ENCODE measurements at regions not wholly inside any gene's neighbourhood (a gene's known extent, or its start where the extent isn't known, plus 50 kb on each side); places are given as distances from the start of the nearest gene placed in this dataset.

DNA sequence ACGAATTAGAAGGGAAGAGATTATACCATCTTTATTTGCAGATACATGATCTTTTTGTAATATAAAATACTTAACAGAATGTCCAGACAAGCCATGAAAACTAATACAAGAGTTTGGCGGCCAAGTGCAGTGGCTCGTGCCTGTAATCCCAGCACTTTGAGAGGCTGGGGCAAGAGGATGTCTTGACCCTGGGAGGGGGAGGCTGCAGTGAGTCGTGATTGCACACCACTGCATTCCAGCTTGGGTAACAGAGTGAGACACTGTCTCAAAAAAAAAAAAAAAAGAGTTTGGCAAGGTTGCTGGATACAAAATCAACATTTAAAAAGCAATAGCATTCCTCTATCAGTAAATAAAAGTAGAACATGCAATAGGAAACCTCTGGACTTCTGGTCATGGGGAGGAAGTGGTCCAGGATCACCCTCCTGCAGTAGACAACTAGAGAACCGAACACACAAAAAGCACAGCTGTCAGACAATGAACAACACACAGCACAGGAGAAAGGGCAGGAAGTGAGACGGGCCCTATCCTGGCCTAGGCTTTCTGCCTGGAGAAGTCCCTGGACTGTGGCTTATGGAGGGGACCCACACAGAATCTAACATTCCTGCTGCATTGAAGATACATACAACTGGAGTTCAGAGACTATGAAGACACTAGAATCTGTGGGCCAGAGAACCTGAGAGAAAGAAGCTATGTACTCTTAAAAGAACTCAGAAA, 118.9 kb upstream of the ARL4C start:
- TF ChIP-seq, protein P1, sequence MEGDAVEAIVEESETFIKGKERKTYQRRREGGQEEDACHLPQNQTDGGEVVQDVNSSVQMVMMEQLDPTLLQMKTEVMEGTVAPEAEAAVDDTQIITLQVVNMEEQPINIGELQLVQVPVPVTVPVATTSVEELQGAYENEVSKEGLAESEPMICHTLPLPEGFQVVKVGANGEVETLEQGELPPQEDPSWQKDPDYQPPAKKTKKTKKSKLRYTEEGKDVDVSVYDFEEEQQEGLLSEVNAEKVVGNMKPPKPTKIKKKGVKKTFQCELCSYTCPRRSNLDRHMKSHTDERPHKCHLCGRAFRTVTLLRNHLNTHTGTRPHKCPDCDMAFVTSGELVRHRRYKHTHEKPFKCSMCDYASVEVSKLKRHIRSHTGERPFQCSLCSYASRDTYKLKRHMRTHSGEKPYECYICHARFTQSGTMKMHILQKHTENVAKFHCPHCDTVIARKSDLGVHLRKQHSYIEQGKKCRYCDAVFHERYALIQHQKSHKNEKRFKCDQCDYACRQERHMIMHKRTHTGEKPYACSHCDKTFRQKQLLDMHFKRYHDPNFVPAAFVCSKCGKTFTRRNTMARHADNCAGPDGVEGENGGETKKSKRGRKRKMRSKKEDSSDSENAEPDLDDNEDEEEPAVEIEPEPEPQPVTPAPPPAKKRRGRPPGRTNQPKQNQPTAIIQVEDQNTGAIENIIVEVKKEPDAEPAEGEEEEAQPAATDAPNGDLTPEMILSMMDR (IDR thresholded peaks at IDR 0.05), result no peak
- TF ChIP-seq POLR2A (IDR thresholded peaks at IDR 0.05), result no peak

Data from lower leg skin (tissue), 3 donors.